Natural killer cell (primary cell): ENCODE measurements at regions not wholly inside any gene's neighbourhood (a gene's known extent, or its start where the extent isn't known, plus 50 kb on each side); places are given as distances from the start of the nearest gene placed in this dataset.

Source experiments
- ATAC-seq, 3 donors: fragments of 150-1000 bp in 2 of 3; fragments of 200-7000 bp in 1 of 3; cut with Tn5 transposase; 1 replicate in 1 of 3; 2 replicates in 2 of 3; pipeline ENCODE4 v1.10.0; 2021; ENCODE audit warnings: mild to moderate bottlenecking in 2 of 3, moderate library complexity in 2 of 3
- DNase-seq, 2 donors: peaks; one replicate each; pipeline versions ENCODE4 v3.0.0 to v3.0.0-alpha.2; 2013 to 2021; ENCODE audit warnings: mixed read lengths in 1 of 2
- H3K27ac ChIP-seq: one replicate; pipeline ENCODE4 v1.5.1; 2013; ENCODE audit warnings: mild to moderate bottlenecking, low read length
- H3K27me3 ChIP-seq: one replicate; pipeline ENCODE4 v1.6.1; 2013; ENCODE audit warnings: low read length; ENCODE audit not compliant: control insufficient read depth, insufficient read depth
- H3K36me3 ChIP-seq: one replicate; pipeline ENCODE4 v1.6.1; 2013; ENCODE audit warnings: low read length; ENCODE audit not compliant: control insufficient read depth, insufficient read depth
- H3K4me1 ChIP-seq: one replicate; pipeline ENCODE4 v1.6.1; 2013; ENCODE audit warnings: low read length; ENCODE audit not compliant: control insufficient read depth, insufficient read depth
- H3K4me3 ChIP-seq: one replicate; pipeline ENCODE4 v1.5.1; 2013; ENCODE audit warnings: low read length
- H3K9me3 ChIP-seq: one replicate; pipeline ENCODE4 v1.6.1; 2013; ENCODE audit warnings: low read length; ENCODE audit not compliant: control insufficient read depth, insufficient read depth
- H3K27ac Mint-ChIP-seq, 2 donors: one replicate each; pipeline ENCODE4 v1.8.0; 2022; ENCODE audit warnings: mild to moderate bottlenecking in 2 of 2, mixed read lengths in 2 of 2, moderate library complexity in 1 of 2
- H3K27me3 Mint-ChIP-seq, 2 donors: one replicate each; pipeline ENCODE4 v1.8.0; 2022; ENCODE audit warnings: low read depth in 2 of 2, mixed read lengths in 2 of 2
- H3K36me3 Mint-ChIP-seq: one replicate; pipeline ENCODE4 v1.8.0; 2022; ENCODE audit warnings: mixed read lengths
- H3K4me1 Mint-ChIP-seq, 2 donors: one replicate each; pipeline ENCODE4 v1.8.0; 2022; ENCODE audit warnings: mixed read lengths in 2 of 2
- H3K4me3 Mint-ChIP-seq: one replicate; pipeline ENCODE4 v1.8.0; 2022; ENCODE audit warnings: mild to moderate bottlenecking, moderate library complexity, mixed read lengths
- H3K9me3 Mint-ChIP-seq, 2 donors: one replicate each; pipeline ENCODE4 v1.8.0; 2022; ENCODE audit warnings: mixed read lengths in 2 of 2
- WGBS: methylation state at CpG from one replicate; pipeline ENCODE4 v1.1.7; 2013; ENCODE audit warnings: missing lambda C conversion rate; ENCODE audit not compliant: insufficient coverage; 5-methylcytosine and 5-hydroxymethylcytosine counted together
- intact Hi-C: fragments of 100-400 bp; cut with micrococcal nuclease; formaldehyde crosslinking; loops from one replicate; pipeline ENCODE4 v1.14.2; 2022
- TF ChIP-seq, protein P1 (sequence below): fragments of 200-600 bp; IDR thresholded peaks from one replicate; pipeline ENCODE4 v1.8.0; 2022; ENCODE audit warnings: antibody characterized with exemption

DNA sequence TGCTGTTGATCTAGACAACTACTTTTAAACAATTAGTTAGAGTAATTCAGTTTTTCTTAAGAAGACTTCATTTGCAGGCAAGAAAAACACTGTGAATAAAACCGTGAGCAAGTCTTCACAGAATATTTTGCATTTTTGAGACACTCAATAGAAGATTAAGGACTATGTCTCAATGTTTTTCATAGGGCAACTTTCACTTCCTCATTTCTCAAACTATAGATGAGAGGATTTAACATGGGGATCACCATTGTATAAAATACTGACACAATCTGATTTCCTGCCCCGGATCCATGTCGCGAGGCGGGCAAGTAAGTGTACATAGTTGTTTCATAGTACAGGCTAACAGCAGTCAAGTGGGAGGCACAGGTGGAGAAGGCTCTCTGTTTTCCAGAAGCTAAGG is 108.8 kb upstream of the IGSF1 start:
- intact Hi-C loops = no loop called here
- Histone ChIP-seq H3K9me3 (no peaks in the 10 kb centered on the region), H3K4me3 (no peak overlapping the region), H3K4me1 (no peaks in the 10 kb centered on the region), H3K36me3 (no peaks in the 10 kb centered on the region), H3K27ac (no peak overlapping the region), H3K27me3 (no peaks in the 10 kb centered on the region)
- H3K27ac Mint-ChIP-seq = no peak overlapping the region
- WGBS = 91% methylated on average over 4 of the region's 5 CpGs
- H3K36me3 Mint-ChIP-seq = no peaks in the 10 kb centered on the region
- no peak for ATAC-seq
- TF ChIP-seq, protein P1, sequence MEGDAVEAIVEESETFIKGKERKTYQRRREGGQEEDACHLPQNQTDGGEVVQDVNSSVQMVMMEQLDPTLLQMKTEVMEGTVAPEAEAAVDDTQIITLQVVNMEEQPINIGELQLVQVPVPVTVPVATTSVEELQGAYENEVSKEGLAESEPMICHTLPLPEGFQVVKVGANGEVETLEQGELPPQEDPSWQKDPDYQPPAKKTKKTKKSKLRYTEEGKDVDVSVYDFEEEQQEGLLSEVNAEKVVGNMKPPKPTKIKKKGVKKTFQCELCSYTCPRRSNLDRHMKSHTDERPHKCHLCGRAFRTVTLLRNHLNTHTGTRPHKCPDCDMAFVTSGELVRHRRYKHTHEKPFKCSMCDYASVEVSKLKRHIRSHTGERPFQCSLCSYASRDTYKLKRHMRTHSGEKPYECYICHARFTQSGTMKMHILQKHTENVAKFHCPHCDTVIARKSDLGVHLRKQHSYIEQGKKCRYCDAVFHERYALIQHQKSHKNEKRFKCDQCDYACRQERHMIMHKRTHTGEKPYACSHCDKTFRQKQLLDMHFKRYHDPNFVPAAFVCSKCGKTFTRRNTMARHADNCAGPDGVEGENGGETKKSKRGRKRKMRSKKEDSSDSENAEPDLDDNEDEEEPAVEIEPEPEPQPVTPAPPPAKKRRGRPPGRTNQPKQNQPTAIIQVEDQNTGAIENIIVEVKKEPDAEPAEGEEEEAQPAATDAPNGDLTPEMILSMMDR = no peak
- DNase-seq = no peak
- H3K4me3 Mint-ChIP-seq = no peak overlapping the region
- H3K27me3 Mint-ChIP-seq = peaks cover 0 to 19% of the 10 kb centered on the region in 2 donors
- H3K4me1 Mint-ChIP-seq = no peaks in the 10 kb centered on the region
- no peaks in the 10 kb centered on the region for H3K9me3 Mint-ChIP-seq

DNA sequence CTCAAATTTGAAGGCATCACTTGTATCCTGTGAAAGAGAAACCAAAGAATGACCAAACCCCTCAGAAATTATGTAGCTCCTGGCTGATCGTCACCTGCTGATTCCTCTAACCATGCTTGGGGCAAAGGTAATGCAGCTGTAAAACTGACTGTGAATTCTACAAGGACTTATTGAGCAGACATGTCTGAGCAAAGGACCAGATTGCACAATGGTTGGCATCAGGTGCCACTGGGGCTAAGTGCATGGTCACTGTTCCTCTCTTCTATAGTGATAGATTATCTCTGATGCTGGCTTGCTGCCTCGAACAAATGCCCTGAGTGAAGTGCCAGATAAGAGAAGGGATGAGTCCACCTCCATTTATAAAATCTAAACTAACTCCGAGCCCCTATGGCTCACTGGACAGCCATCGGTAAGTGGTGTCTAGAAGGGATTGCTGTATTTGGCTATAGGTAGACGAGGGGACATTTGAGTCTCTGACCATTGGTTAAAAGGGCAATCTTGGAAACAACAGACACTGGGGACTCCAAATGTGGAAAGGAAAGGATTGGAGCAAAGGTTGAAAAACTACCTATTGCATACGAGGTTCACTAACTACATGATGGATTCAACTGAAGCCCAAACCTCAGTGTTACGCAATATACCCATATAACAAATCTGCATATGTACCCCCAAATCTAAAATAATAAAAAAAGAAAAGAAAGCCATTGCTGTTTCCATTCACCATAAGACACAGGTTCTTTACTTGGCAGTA is 110.7 kb upstream of the IGSF1 start:
- no peaks in the 10 kb centered on the region for H3K9me3 Mint-ChIP-seq
- no peaks in the 10 kb centered on the region for H3K4me1 Mint-ChIP-seq
- Histone ChIP-seq H3K4me1 (no peaks in the 10 kb centered on the region), H3K9me3 (no peaks in the 10 kb centered on the region), H3K27ac (no peak overlapping the region), H3K27me3 (no peaks in the 10 kb centered on the region), H3K4me3 (no peak overlapping the region), H3K36me3 (no peaks in the 10 kb centered on the region)
- ATAC-seq = no peak
- peaks cover 0 to 28% of the 10 kb centered on the region in 2 donors for H3K27me3 Mint-ChIP-seq
- WGBS = 83% methylated on average over 4 of the region's 7 CpGs
- DNase-seq = no peak
- no peaks in the 10 kb centered on the region for H3K36me3 Mint-ChIP-seq
- H3K4me3 Mint-ChIP-seq = no peak overlapping the region
- H3K27ac Mint-ChIP-seq = no peak overlapping the region
- intact Hi-C loops = no loop called here
- TF ChIP-seq, protein P1 = no peak

DNA sequence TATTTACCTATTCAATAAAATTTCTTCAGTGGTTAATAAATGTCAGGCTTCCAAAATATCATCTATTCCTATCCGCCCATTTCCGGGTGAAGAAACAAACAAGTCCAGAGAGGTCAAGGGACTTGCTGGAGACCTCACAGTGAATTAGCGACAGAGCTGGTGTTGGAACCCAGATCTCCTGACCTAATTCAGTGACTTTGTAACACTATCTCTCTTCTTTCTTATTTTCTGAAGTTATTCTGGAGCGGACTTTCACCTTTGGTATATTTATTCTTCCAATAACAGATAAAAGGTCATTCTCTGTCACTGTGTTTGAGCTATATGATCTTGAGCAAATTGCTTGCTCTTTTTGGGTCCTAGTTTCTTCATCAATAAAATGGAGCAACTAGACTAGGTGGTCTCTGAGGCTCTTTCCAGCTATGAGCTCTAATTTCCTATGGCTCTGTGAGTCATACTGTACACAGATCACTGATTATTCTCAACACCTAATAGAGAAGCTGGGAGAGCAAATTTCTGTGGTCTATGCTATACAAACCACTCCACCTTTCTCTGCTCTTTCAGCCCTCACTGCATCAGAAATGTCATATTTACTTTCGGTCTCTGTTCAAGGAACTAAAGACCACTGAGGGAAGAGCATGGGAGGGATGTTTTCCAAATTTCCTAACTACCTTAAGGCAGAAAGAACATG is 113.2 kb upstream of the IGSF1 start:
- intact Hi-C loops = no loop called here
- ATAC-seq = no peak
- H3K4me1 Mint-ChIP-seq = no peaks in the 10 kb centered on the region
- H3K27me3 Mint-ChIP-seq = peaks cover 0 to 28% of the 10 kb centered on the region in 2 donors
- no peak overlapping the region for H3K4me3 Mint-ChIP-seq
- Histone ChIP-seq H3K36me3 (no peaks in the 10 kb centered on the region), H3K27me3 (no peaks in the 10 kb centered on the region), H3K27ac (no peak overlapping the region), H3K9me3 (no peaks in the 10 kb centered on the region), H3K4me3 (no peak overlapping the region), H3K4me1 (no peaks in the 10 kb centered on the region)
- no peak overlapping the region for H3K27ac Mint-ChIP-seq
- no peaks in the 10 kb centered on the region for H3K36me3 Mint-ChIP-seq
- WGBS = 100% methylated on average over 3 of the region's 5 CpGs
- H3K9me3 Mint-ChIP-seq = no peaks in the 10 kb centered on the region
- TF ChIP-seq, protein P1 = no peak
- no peak for DNase-seq
